GM12878 (cell line): ENCODE measurements at regions not wholly inside any gene's neighbourhood (a gene's known extent, or its start where the extent isn't known, plus 50 kb on each side); places are given as distances from the start of the nearest gene placed in this dataset.

Experiments used
- BACH1 ChIP-seq: fragments of 450-650 bp; IDR thresholded peaks from 2 replicates; pipeline ENCODE4 v1.6.1; 2017; ENCODE audit warnings: mild to moderate bottlenecking, borderline replicate concordance
- CHD2 ChIP-seq: IDR thresholded peaks from 2 replicates; pipeline ENCODE4 v1.6.1; 2011; ENCODE audit warnings: low read depth, low read length, improper control_type of control experiment, borderline replicate concordance
- CTCF ChIP-seq, 3 experiments: IDR thresholded peaks in 2 of 3; conservative IDR thresholded peaks in 1 of 3; 2 replicates each; pipeline ENCODE4 v1.5.1; 2011; ENCODE audit warnings: low read depth in 3 of 3, low read length in 3 of 3, mild to moderate bottlenecking in 3 of 3, control low read depth in 2 of 3, moderate library complexity in 2 of 3, inconsistent platforms in 1 of 3, mixed read lengths in 1 of 3; ENCODE audit not compliant: control insufficient read depth in 2 of 3, insufficient read depth in 1 of 3; ENCODE audit errors: extremely low read depth in 1 of 3
- EZH2 ChIP-seq: IDR thresholded peaks from 2 replicates; pipeline ENCODE4 v1.6.1; 2012; ENCODE audit warnings: low read depth, mild to moderate bottlenecking, control low read depth, inconsistent platforms, low read length, borderline replicate concordance; ENCODE audit not compliant: control insufficient read depth
- MYC ChIP-seq: IDR thresholded peaks from 2 replicates; pipeline ENCODE4 v1.6.1; 2011; ENCODE audit warnings: mild to moderate bottlenecking, low read length, moderate library complexity, inconsistent platforms; ENCODE audit not compliant: insufficient read depth, insufficient replicate concordance, insufficient read length, severe bottlenecking
- POLR2A ChIP-seq: IDR thresholded peaks from 2 replicates; pipeline ENCODE4 v1.6.1; 2011; ENCODE audit warnings: low read depth, mild to moderate bottlenecking, low read length
- POLR2AphosphoS5 ChIP-seq: IDR thresholded peaks from 2 replicates; pipeline ENCODE4 v1.6.1; 2011; ENCODE audit warnings: mild to moderate bottlenecking, low read length, inconsistent platforms
- POU2F2 ChIP-seq: IDR thresholded peaks from 3 replicates; pipeline ENCODE4 v1.6.1; 2011; ENCODE audit warnings: low read depth, mild to moderate bottlenecking, low read length, borderline replicate concordance
- SIN3A ChIP-seq: IDR thresholded peaks from 2 replicates; pipeline ENCODE4 v1.6.1; 2012; ENCODE audit warnings: low read depth, low read length, improper control_type of control experiment
- SUZ12 ChIP-seq: fragments of 200-600 bp; sonication (generic); IDR thresholded peaks from one replicate; pipeline ENCODE4 v1.6.1; 2018; ENCODE audit warnings: antibody characterized with exemption, mild to moderate bottlenecking; ENCODE audit not compliant: unreplicated experiment
- ZNF274 ChIP-seq: IDR thresholded peaks from one replicate; pipeline ENCODE4 v1.8.0; 2011; ENCODE audit not compliant: insufficient read length, insufficient read depth
- TF ChIP-seq, protein P1 (sequence below): IDR thresholded peaks from 2 replicates; pipeline ENCODE4 v1.6.1; 2012; ENCODE audit warnings: mild to moderate bottlenecking, low read depth, low read length

GRCh38 chr13:31929031-31929770, 102.4 kb upstream of the FRY start:
- TF ChIP-seq SIN3A (no peak), CTCF (IDR thresholded peaks at IDR 0.05 in 2 of 3, conservative IDR thresholded peaks at IDR 0.05 in 1 of 3; ENCODE audit: control insufficient read depth in 2 of 3, extremely low read depth in 1 of 3, insufficient read depth in 1 of 3, low read depth in 3 of 3, low read length in 3 of 3) (no peak), POLR2A (no peak), CHD2 (no peak), MYC (no peak), ZNF274 (no peak), POLR2AphosphoS5 (no peak), BACH1 (no peak), POU2F2 (no peak), EZH2 (no peak), SUZ12 (no peak)
- TF ChIP-seq, protein P1, sequence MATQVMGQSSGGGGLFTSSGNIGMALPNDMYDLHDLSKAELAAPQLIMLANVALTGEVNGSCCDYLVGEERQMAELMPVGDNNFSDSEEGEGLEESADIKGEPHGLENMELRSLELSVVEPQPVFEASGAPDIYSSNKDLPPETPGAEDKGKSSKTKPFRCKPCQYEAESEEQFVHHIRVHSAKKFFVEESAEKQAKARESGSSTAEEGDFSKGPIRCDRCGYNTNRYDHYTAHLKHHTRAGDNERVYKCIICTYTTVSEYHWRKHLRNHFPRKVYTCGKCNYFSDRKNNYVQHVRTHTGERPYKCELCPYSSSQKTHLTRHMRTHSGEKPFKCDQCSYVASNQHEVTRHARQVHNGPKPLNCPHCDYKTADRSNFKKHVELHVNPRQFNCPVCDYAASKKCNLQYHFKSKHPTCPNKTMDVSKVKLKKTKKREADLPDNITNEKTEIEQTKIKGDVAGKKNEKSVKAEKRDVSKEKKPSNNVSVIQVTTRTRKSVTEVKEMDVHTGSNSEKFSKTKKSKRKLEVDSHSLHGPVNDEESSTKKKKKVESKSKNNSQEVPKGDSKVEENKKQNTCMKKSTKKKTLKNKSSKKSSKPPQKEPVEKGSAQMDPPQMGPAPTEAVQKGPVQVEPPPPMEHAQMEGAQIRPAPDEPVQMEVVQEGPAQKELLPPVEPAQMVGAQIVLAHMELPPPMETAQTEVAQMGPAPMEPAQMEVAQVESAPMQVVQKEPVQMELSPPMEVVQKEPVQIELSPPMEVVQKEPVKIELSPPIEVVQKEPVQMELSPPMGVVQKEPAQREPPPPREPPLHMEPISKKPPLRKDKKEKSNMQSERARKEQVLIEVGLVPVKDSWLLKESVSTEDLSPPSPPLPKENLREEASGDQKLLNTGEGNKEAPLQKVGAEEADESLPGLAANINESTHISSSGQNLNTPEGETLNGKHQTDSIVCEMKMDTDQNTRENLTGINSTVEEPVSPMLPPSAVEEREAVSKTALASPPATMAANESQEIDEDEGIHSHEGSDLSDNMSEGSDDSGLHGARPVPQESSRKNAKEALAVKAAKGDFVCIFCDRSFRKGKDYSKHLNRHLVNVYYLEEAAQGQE = no peak
